NB4 (cell line): ENCODE measurements at regions not wholly inside any gene's neighbourhood (a gene's known extent, or its start where the extent isn't known, plus 50 kb on each side); places are given as distances from the start of the nearest gene placed in this dataset.

Source experiments
- CTCF ChIP-seq: IDR thresholded peaks from one replicate; pipeline ENCODE4 v1.5.1; 2012; ENCODE audit warnings: low read depth, low read length
- MYC ChIP-seq: IDR thresholded peaks from 2 replicates; pipeline ENCODE4 v1.6.1; 2011; ENCODE audit warnings: low read depth, low read length
- POLR2A ChIP-seq: IDR thresholded peaks from 2 replicates; pipeline ENCODE4 v1.6.1; 2011; ENCODE audit warnings: mild to moderate bottlenecking; ENCODE audit not compliant: insufficient read length; ENCODE audit errors: extremely low read depth

- TF ChIP-seq CTCF = no peak
- TF ChIP-seq POLR2A = no peak
- TF ChIP-seq MYC = no peak
Observed at GRCh38 chr15:49721621-49722020, 100.8 kb downstream of the DTWD1 start.
